Stimulated activated CD4-positive, alpha-beta T cell treated with anti-CD3 and anti-CD28 coated beads, Interleukin-15, amount 100 ng/mL, for 1 hour (primary cell): ENCODE measurements at regions not wholly inside any gene's neighbourhood (a gene's known extent, or its start where the extent isn't known, plus 50 kb on each side); places are given as distances from the start of the nearest gene placed in this dataset.

ENCODE experiments used
- DNase-seq, 2 donors: peaks; one replicate each; pipeline ENCODE4 v3.0.0-alpha.2; 2020; ENCODE audit warnings: low read depth in 1 of 2, low spot score in 1 of 2

DNA sequence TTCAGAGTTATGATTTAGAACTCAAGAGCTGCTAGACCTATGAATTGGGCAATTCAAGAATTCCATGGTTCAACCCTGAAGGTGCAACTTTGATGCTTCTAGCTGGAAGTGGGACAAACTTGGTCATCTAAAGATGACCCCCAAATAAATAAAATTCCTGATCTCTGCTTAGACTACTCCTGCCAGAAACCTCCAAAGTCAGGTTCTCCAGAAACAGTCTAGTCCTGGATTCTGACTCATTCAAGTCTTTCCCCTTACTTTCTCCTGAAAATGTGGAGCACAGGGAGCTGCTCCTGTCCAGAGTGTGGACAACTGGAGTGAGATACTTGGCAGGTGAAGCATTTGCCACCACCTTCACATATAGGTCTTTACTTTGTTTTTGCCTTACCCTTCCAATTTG lies 557.7 kb upstream of the TNP1 start:
- no peak for DNase-seq

DNA sequence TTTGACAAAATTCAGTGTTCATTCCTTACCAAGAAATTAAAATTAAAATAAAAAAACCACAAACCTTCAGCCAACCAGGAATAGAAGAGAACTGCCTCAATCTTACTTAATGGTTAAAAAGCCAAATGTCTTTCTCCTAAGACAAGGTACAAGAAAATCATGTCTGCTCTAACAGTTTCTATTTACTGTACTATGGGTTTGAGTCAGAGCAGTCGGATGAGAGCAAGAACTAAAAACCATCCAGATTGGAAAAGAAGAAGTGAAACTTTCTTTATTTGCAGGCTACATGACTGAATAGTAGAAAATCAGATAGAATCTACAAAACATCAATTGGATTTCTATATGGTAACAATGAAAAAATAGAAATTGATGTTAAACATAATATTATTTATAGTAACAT lies 555.5 kb upstream of the TNP1 start:
- no peak for DNase-seq

DNA sequence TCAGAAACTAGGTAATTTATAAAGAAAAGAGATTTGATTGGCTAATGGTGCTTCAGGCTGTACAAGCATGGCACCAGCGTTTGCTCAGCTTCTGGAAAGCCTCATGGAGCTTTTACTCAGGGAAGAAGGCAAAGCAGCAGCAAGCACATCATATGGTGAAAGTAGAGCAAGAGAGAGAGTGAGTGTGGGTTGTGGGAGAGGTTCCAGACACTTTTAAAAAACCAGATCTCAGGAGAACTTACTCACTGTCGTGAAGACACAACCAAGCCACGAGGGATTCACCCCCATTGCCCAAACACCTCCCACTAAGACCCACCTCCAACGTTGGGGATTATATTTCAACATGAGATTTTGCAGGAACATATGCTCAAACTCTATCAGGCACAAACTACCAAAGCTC lies 554.6 kb upstream of the TNP1 start:
- no peak for DNase-seq

DNA sequence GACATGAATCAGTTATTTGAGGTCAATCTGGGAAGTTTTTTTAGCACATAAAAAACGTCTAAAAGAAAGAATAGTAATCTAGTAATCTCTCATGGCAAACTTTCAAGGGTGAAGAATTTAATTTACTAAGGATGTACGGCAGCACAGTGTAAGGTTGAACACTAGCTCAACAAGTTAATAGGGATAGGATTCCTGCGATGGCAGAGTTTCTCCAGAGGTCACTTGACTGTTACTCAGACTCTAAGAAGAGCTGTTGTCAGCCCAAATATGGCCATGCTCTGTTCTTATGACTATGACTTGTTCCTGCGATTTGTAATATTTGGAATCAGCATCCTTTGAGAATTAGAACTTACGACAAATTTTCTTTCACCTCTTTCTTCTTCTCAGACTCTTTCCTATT lies 553.3 kb upstream of the TNP1 start:
- no peak for DNase-seq

DNA sequence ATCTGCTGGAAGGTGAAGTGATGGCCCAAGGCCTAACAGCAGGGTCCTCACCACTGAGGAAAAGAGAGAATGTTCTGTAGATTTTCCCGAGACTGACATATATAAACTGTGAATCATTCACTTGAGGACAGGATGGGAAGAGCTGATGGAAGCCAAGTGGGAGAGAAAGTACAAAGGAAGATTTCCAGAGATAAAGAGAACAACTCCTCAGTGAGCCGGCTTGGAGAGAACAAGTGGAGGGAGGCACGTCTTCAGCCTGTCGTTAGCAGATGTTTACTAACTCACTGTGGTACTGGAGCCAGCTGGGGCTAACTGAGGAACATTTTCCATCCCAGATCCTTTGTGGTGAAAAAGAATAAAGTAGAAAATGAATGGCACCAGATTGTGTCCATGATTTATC lies 552.9 kb upstream of the TNP1 start:
- DNase-seq, result no peak

DNA sequence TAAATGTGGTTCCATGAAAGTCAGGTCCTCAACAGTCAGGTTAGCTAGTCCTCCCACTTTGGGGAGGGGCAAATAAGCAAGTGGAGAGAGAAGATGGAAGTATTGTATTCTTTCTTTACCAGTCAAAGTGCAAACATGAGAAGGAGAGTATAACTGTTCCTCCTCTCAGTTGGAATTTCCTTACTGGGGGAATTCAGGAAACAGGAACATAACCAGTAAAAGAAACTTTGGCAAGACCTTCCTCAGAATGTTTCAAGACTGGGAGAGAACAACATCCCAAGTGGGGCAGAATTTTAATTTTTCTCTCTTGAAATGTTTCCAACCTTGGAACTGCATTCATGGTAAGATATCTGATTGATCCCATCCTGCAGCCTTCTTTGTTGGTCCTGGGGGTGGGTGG lies 552.4 kb upstream of the TNP1 start:
- DNase-seq, result no peak

DNA sequence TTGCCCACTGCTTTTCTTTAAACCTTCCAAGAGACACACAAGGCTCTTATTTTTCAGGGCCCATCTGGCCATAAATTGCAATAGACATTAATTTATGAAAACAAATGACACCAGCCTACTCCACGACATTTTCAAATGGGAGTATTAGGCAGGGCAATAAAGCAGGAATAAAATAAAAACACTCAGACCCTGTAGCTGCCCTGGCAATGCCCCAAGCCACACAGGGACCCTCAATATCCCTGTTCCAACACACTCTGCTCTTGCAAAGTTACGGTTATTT lies 550.8 kb upstream of the TNP1 start:
- DNase-seq, result no peak

DNA sequence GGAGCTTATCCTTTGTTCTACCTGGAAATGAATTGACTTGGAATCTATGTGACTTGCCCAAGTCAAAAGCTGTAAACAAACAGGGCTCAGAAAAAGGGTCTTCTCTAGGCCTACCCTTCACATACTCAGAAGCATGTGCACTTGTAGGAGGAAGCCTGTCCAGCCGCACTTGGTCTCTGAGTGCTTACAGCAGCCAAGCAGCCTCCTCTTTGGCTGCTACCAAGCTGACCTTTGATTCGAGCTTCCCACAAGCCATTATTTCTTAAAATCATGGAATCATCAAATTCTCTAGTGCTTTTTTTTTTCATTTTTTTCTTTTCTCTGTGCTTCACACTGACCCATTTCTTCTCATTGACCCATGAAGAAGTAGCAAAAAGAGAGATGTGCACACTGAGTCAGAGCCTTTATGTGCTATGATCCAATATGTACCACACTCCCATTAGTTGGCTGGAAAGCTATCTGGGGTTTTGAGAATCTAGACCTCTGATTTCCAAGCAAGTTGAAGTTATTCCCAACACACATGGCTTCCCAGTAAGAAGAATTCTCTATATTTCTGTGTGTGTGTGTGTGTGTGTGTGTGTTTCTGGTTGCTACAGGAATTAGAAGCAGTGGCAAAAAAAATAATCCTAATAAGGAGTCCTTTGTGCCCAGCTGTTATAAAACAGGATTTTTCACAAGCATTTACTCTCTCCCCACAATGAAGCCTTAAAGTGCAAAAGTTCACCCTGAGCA lies 550.3 kb upstream of the TNP1 start:
- DNase-seq, result no peak

DNA sequence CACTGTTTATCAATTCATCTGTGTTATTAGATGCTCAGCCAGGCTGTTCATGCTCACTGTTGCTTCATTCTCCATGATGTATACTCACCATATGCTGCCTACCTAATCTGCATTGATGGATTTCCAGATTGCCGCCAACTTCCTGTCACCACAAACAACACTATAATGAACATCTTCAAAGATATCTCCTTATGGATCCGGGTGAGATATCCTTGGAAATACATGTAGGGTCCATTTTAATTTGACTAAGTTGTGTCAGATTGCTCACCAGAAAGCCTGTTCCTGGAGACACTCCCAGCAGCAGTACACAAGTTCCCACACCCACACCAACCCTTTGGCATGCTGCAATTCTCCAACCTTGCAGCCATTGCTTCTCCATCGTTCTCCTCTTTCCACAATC lies 547.5 kb upstream of the TNP1 start:
- DNase-seq, result no peak

DNA sequence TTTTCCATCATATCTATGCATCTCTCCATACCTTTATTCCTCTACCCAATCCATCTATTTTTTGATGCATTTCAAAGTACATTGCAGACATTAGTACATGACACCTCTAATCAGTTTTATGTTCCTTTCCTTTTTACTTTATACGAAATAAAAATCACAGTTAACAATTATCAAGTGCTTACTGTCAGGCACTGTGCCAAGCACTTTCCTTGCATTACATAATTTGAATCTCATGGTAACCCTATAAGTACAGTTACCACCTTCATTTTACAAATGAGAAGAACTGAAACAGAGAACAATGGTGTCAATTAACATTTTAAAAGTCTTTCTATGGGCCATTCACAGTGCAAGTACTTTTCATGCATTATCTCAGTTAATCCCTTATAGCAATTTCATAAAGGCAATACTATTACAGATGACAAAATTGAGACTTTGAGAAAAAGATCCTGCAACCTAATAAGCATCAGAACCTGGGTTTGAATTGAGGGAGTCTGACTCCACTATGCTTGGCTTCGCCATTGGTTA lies 544.4 kb upstream of the TNP1 start:
- no peak for DNase-seq

DNA sequence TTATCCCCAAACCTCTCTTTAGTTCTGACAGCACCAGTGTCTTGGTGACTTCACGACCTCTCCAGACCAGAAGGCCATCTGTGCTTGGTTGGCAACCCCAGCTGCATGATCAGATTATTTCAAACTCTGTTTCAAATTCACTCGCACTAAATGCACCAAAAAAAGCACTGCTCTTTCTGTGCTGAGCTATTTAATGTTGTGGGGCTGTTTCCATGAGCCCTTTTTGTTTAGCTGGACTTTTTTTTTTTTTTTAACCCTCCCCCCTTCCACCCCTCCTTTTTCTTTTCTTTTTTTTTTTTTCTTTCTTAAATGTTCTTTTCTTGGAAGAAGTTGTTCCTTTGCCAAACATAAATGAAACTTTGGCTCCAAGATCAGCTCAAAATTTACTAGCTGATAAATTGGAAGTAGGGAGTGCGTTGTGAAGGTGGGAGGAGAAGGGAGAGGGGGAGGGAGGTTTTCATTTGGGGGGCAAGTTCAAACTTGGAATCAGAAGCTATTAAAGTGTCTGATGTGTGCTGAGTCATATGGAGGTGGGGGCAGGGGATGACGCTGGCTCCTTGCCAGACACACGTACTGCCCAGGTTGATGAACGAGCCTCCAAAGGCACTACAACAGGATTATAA lies 543.0 kb upstream of the TNP1 start:
- DNase-seq, result no peak

DNA sequence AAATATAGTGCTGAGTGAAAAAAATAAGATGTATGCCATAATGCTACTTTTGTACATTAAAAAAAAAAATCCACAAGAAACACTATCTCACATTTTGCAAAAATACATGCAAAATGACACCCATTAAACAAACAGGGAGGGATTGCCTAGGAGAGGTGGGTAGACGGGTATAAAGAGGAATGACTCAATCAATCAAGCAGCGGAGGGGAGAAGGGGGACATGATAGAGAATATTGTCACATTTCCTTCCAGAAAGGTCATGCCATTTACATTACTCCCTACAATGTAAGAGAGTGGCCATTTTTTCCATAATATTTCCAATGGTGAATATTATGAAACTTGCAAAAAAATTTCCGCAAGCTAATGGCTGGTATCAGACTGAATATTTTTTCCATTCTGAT lies 542.3 kb upstream of the TNP1 start:
- DNase-seq, result no peak

DNA sequence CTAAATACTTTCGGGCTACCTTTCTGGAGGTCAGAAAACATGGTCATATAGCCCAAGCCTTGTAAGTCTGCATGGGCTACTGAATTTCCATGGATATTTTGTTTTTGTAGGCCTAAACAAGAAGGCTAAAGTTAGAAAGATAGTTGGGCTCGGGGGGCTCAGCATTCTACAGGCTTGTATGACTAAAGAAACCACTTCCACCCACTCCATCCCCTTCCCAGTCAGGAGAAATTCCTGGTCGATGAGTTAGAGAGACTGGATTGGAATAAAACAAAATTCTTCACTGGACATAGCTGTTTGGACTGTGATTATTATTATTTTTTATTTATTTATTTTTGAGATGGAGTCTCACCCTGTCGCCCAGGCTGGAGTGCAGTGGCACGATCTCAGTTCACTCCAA lies 539.4 kb upstream of the TNP1 start:
- no peak for DNase-seq

DNA sequence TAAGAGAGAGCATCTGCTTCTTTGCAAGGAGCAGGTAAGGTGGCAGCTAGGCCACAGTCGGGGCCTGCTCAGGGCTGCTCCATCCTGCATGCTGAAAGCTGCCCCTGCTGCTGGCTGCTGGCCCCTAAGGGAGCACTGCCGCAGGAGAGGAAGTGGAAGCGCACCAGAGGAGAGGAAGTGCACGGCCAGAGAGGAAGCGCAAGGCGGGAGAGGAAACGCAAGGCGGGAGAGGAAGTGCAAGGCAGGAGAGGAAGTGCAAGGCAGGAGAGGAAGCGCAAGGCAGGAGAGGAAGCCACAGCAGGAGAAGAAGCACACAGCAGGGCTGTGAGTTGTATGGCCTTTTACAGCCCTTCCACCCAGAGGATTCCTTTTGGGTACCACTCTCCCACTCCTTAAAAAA lies 539.0 kb upstream of the TNP1 start:
- no peak for DNase-seq

DNA sequence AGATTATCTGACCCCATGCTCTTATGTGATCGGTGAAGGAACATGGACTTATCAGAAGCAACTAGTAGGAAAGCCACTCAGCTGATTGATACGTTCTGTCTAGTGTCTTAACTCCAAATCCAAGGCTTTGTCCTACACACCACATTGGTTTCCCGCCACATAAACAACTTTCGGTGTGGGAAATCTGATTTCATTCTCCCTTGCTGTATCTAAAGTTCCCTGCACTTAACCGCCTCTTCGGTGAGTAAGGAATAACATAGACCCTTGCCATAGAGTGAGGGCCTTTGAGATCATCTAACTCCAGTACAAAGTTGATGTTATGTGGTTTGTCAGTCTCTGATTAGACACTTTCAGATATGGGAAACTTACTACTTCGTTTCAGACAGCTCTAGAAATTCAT lies 538.2 kb upstream of the TNP1 start:
- no peak for DNase-seq

DNA sequence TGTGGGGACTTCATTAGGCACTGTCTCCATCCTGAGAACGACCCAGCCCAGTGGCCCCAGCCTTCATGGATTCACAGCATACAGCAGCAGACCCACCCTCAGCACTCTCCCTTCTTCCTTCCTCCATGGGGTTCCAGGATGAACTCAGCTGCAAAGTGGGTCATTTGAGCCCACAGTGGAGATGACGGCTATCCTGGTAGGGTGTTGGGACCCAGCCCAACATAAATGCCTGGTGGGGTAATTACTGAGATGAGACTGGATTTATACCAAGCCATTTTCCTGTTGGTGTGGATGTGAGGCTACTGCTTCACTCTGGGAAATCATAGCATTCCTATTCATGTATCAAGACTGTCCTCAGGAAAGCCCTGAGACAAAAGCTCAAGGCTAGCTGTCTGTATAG lies 536.7 kb upstream of the TNP1 start:
- DNase-seq, result no peak

DNA sequence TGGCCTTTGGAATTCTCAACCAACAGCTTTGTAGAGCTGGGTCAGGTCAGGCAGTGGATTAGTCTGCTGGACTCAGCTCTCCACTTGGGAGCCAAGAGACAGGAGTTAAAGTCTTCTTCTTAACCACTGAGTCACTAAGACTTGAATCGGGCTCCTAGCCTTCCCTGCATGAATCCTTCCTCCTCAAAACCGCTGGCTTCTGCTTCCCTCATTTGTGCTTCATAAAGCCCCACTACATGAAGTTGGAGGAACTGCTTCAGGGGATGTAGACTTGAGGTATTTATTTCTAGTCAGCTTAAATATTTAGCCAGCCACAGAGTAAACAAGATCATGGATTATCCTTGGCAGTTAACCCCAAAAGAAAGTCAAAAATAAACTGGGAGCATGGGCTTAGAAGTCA lies 536.3 kb upstream of the TNP1 start:
- no peak for DNase-seq

DNA sequence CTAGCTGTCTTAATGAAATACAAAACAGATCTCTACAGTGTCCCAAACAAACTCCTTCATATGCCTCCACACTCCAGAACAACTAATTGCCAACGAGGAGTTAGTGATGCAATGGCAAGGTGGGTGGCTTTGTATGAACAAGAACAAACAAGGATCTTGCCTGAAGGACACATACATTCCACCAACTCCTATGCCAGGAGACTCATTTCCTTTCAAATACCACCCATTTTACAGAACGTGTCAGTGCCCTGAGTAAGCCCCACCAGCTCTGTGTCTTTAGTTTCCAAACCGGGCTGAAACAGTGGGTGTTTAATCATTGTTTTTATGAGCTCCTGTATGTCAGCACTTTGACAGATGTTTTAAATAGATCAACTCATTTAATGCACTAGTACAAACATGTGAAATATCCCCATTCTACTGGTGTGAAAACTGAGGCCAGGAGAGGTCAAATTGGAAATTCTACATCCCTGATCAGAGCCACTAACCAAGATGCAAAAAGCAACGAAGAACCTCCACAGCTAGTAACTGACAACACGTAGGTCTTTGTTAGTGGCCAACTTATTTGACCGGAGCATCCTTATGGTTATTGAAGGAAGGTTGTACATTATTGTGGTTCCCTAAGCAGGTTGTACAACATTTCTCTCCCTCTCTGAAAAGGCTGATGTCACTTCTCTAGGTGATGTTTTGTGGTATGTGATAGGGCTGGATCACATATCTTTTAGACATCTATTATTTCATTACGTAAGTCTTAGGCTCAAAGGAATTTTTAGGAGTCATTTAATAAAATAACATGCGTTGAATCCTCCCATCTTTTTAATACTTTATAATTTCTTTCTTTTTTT lies 534.9 kb upstream of the TNP1 start:
- DNase-seq, result no peak

DNA sequence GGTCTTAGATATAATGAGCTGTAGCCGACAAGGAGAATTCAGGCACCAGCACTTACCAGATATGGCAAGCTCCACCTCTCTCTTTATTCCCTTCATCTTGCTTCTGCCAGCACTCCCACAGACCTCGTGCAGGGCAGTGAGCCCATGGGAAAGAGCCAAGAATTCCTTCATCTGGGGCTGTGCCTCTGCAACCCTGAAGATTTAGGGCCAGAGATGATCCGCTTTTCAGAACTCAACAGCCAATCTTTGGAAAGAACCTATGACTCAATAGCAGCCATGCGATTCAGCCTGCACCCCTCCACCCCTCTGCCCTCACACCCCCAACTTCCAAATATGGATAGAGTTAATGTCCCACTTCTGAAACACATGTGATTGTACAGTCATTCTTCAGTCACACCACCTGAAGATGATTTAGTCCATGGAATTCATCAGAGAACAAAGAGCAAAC lies 533.7 kb upstream of the TNP1 start:
- DNase-seq, result no peak

DNA sequence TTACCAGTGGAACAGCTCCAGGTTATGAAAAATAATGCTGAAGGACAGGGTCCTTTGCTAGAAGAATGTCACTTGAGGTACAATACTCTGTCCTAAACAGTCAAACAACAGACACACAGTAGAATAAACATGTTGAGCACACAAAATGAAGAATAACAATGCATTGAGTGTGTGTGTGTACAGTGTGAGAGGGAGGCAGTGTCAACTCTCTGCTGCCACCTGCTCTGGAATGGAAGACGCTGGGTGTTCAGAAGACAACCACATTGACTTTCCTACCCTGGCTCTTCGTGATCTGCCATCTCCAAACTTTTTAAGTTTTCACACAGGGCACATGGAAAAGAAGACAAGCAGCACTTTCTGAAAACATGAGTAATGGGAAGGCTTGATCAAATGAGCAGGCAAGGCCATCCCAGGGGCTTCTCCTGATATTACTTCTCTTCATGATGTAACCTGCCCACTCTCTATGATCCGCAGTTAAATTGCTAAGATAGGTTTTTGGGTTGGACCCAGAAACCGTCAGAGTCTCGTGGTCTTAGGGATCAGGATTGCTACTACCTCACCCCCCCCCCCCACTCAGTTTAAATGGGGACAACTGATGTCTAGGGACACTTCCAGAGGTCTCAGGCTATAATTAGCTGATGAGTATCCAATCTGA lies 533.2 kb upstream of the TNP1 start:
- DNase-seq, result no peak

DNA sequence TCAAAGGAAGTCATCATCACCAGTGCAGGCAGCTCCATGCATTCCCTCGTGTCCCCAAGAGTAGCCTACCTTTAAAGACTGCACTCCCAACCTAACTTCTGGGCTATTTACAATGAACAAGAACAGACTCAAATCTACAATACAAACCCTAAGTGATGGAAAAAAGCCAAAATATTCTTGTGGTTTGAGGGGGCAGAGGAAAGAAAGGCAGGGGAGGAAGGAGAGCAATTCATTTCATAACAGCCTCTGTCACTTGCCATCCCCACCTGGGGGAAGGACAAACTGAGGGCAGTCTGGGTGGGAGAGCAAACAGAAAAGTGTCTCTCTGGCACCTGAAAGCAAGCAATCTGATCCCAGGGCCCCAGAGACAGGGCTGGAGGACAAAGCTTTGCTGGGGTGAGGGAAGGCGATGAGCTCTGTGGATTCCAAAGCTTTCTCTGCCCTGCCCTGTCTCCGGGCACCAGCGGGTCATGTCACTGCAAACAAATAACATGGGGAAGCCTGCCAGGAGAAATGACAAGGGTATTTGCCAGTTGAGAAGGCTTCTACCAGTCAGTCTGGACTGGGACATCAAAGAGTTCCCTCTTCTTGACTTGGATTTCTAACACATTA lies 528.0 kb upstream of the TNP1 start:
- no peak for DNase-seq
